Type B pancreatic cell (in vitro differentiated cells): ENCODE measurements at regions not wholly inside any gene's neighbourhood (a gene's known extent, or its start where the extent isn't known, plus 50 kb on each side); places are given as distances from the start of the nearest gene placed in this dataset.

Experiments
- DNase-seq: peaks from one replicate; pipeline ENCODE4 v3.0.0; 2021; ENCODE audit warnings: mixed read lengths; ENCODE audit not compliant: unreplicated experiment; ENCODE audit errors: extremely low spot score
- H3K27ac Mint-ChIP-seq: 2 replicates; pipeline ENCODE4 v1.8.0; 2021; ENCODE audit warnings: mild to moderate bottlenecking, mixed read lengths
- H3K27me3 Mint-ChIP-seq: 2 replicates; pipeline ENCODE4 v1.8.0; 2021; ENCODE audit warnings: mixed read lengths
- H3K36me3 Mint-ChIP-seq: 2 replicates; pipeline ENCODE4 v1.8.0; 2021; ENCODE audit warnings: mixed read lengths
- H3K4me1 Mint-ChIP-seq: one replicate; pipeline ENCODE4 v1.8.0; 2021; ENCODE audit warnings: mixed read lengths; ENCODE audit not compliant: unreplicated experiment
- H3K4me3 Mint-ChIP-seq: 2 replicates; pipeline ENCODE4 v1.8.0; 2021; ENCODE audit warnings: mild to moderate bottlenecking, mixed read lengths
- H3K9me3 Mint-ChIP-seq: 2 replicates; pipeline ENCODE4 v1.8.0; 2021; ENCODE audit warnings: mixed read lengths
- TF ChIP-seq, protein P1 (sequence below): fragments of 200-600 bp; sonication (generic); conservative IDR thresholded peaks from 2 replicates; pipeline ENCODE4 v1.5.0; 2021; ENCODE audit warnings: antibody characterized with exemption, mild to moderate bottlenecking

GRCh38 chr1:79845936-79846335 lies 839.4 kb upstream of the ADGRL4 start:
- no peaks in the 10 kb centered on the region for H3K36me3 Mint-ChIP-seq
- no peaks in the 10 kb centered on the region for H3K4me1 Mint-ChIP-seq
- TF ChIP-seq, protein P1, sequence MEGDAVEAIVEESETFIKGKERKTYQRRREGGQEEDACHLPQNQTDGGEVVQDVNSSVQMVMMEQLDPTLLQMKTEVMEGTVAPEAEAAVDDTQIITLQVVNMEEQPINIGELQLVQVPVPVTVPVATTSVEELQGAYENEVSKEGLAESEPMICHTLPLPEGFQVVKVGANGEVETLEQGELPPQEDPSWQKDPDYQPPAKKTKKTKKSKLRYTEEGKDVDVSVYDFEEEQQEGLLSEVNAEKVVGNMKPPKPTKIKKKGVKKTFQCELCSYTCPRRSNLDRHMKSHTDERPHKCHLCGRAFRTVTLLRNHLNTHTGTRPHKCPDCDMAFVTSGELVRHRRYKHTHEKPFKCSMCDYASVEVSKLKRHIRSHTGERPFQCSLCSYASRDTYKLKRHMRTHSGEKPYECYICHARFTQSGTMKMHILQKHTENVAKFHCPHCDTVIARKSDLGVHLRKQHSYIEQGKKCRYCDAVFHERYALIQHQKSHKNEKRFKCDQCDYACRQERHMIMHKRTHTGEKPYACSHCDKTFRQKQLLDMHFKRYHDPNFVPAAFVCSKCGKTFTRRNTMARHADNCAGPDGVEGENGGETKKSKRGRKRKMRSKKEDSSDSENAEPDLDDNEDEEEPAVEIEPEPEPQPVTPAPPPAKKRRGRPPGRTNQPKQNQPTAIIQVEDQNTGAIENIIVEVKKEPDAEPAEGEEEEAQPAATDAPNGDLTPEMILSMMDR, result no peak
- H3K27me3 Mint-ChIP-seq, result no peaks in the 10 kb centered on the region
- DNase-seq, result no peak
- H3K4me3 Mint-ChIP-seq, result no peak overlapping the region
- H3K9me3 Mint-ChIP-seq, result no peaks in the 10 kb centered on the region
- no peak overlapping the region for H3K27ac Mint-ChIP-seq

DNA sequence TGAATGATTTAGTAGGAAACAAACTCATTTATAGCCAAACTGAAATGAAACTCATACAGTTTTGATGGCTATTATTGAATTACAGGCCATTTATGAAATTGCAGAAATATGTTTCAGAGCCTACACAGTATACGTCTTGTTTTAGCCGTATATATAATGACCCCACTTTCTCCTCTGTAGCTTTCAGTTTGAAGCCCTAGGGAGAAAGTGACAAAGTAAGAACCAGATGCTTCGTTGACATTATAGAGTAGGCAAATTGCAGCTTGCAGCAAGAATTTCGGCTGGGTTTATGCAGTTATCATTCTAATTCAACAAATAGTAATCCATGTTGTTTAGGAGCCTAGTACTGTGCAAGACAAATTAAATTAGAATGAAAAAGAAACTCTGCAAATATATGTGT lies 836.3 kb upstream of the ADGRL4 start:
- Mint-ChIP-seq H3K27ac (no peak overlapping the region), H3K27me3 (no peaks in the 10 kb centered on the region), H3K4me1 (no peaks in the 10 kb centered on the region), H3K36me3 (no peaks in the 10 kb centered on the region), H3K4me3 (no peak overlapping the region), H3K9me3 (no peaks in the 10 kb centered on the region)
- no peak for DNase-seq
- TF ChIP-seq, protein P1, result no peak

DNA sequence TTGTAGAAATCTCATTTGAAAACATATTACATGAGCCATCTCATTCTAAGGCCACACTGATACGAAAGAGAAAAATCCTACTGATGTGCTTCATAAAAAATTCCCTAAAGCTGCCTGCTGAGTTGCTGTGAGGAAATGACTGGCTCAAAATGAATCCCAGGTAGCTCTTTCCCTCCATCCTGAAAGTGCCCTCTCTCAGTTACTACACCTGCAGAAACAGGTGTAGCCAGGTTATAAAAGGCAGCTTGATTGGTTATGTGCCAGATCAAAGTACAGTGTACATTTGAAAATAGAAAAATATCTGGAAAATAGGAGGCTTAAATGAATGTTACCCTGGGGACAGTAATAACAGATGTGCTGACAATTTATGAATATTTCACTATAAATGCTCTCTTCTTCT lies 833.4 kb upstream of the ADGRL4 start:
- Mint-ChIP-seq H3K27me3 (no peaks in the 10 kb centered on the region), H3K36me3 (no peaks in the 10 kb centered on the region), H3K4me3 (no peak overlapping the region), H3K9me3 (no peaks in the 10 kb centered on the region), H3K27ac (no peak overlapping the region), H3K4me1 (no peaks in the 10 kb centered on the region)
- TF ChIP-seq, protein P1, result no peak
- DNase-seq, result no peak

- Mint-ChIP-seq H3K9me3 (no peaks in the 10 kb centered on the region), H3K4me1 (no peaks in the 10 kb centered on the region), H3K27ac (no peak overlapping the region), H3K4me3 (no peak overlapping the region), H3K36me3 (no peaks in the 10 kb centered on the region), H3K27me3 (no peaks in the 10 kb centered on the region)
- DNase-seq, result no peak
- TF ChIP-seq, protein P1, result no peak
Observed at GRCh38 chr1:79827446-79827845, 820.9 kb upstream of the ADGRL4 start.

- TF ChIP-seq, protein P1, result no peak
- no peaks in the 10 kb centered on the region for H3K9me3 Mint-ChIP-seq
- H3K4me3 Mint-ChIP-seq, result no peak overlapping the region
- no peaks in the 10 kb centered on the region for H3K4me1 Mint-ChIP-seq
- H3K27me3 Mint-ChIP-seq, result no peaks in the 10 kb centered on the region
- no peak for DNase-seq
- H3K27ac Mint-ChIP-seq, result no peak overlapping the region
- no peaks in the 10 kb centered on the region for H3K36me3 Mint-ChIP-seq
Observed at GRCh38 chr1:79825551-79825950, 819.0 kb upstream of the ADGRL4 start.

DNA sequence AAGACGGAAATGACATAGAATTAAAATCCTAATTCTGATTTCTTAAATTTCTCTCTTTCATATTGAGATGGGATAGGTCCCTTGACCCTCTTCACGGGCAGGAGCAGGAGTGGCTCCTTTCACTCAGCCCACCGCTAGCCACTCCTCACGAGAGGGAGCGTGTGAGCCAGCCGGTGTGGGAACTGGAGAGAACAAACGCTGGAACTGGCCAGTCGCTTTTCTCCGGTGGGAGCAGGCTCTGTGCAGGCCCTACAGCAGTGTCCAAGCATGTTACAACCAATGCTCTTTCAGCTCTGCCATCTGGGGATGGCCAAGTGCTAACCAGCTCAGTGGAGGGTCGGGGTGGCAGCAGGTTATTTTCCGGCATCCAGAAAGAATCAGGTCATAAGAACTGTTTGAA lies 815.5 kb upstream of the ADGRL4 start:
- H3K9me3 Mint-ChIP-seq, result no peaks in the 10 kb centered on the region
- no peaks in the 10 kb centered on the region for H3K4me1 Mint-ChIP-seq
- H3K27ac Mint-ChIP-seq, result no peak overlapping the region
- no peak overlapping the region for H3K4me3 Mint-ChIP-seq
- DNase-seq, result no peak
- no peaks in the 10 kb centered on the region for H3K36me3 Mint-ChIP-seq
- TF ChIP-seq, protein P1, result no peak
- H3K27me3 Mint-ChIP-seq, result no peaks in the 10 kb centered on the region
